GM21619 (cell line): ENCODE measurements at regions not wholly inside any gene's neighbourhood (a gene's known extent, or its start where the extent isn't known, plus 50 kb on each side); places are given as distances from the start of the nearest gene placed in this dataset.

Experiments
- ATAC-seq: cut with Tn5 transposase; IDR thresholded peaks from one replicate; pipeline ENCODE4 v1.9.1; 2021; ENCODE audit not compliant: unreplicated experiment

DNA sequence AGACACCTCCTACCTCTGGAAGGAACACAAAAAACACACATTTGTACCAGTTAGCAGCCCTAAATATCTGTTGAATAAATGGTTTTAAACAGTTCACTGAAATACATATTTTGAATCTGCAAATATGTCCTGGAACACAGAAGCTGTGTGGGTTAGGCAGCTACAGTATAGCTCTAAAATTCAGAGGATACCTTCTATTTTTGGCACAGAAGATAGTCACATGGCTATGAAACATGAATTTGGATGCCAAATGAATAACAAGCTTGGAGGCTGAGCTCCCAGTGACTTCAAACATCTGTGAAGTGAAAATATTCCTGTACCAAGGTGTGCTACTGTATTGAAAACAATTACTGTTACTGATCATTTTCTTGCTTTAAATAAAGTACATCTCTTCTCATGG is 391.5 kb upstream of the ADGRL2 start:
- ATAC-seq, result no peak

DNA sequence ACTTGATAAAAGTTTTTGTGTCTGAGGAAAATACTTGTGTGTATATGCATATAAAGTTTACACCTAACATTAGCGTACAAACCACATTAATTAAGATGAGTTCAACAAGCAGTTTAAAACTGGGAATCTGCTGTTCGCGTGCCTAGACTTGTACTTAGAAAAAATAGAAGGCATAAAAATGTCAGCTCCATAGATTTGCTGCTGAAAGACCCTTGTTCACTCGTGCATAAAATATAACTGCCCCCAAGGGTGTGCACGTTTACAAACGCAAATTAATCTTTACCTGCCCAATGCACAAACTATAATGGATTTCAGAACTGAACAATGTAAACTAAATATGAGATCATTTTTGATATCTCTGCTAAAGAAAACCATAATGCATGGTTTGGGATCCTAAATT is 392.3 kb upstream of the ADGRL2 start:
- no peak for ATAC-seq

DNA sequence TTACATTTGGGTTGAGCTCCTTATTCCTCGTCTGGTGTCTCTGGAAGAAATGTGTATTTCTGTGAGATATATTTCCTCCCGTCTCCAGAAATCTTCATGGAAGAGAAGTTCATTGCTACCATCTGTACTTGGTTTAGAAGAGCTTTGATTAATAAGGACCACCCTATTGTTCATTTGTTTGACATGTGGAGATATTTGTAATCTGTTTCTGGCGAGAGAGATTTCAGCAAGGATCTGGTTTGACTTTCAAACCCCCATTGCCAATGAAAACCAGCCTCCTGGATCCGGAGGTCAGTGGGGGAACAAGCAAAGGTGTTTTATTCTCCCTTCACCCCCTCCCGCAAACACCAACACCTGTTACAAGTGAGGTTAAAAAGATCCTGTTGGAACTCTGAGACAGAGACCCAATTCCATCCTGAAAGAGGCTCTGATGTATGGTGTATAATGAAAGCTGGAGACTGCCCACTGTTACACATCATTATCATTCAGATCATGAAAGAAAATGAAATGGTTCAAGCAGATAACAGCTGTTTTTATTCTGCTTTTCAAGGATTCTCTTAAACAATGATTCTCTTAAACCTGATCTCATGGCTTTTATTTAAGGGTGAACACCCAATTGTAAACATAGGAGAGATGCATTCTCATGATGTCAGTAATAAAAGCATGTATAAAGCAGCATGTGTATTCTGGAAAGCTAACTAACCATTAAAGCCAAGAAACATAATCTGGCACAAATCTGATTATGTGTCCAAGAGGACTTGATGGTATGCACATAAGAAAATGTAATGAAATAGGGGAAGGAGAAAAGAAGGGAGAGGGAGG is 393.5 kb upstream of the ADGRL2 start:
- ATAC-seq, result no peak

DNA sequence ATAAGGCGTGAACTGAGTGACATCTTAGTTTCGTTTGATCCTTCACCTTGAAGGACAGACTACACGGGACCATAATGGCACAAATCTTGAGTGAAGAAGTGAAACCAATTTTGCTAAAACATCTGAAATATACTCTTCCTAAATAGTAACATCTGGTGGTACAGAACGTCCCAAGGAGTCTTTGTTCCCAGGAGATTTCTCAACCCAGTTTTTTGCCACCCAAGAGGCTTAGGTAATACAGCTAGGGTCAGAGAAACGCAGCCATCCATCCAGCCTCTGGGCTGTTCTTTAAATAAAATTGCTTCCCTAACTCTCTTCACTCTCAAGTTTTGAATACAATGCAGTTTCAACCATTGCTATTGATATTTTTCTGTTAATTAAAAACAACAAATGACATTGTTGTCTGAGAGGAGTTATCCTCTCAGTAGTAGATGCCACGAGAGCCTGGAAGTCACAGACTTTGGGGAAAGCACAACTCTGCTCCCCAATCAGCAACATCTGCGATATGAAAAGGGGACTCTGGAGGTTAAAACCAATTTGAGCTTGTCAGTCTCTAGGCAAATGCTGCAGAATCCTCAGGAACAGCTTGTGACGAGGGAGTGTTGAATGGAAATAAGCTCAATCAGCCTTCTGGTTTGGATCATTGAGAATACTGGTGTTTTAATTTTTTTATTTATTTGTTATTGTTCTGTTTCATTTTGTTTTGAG is 394.3 kb upstream of the ADGRL2 start:
- ATAC-seq, result no peak

DNA sequence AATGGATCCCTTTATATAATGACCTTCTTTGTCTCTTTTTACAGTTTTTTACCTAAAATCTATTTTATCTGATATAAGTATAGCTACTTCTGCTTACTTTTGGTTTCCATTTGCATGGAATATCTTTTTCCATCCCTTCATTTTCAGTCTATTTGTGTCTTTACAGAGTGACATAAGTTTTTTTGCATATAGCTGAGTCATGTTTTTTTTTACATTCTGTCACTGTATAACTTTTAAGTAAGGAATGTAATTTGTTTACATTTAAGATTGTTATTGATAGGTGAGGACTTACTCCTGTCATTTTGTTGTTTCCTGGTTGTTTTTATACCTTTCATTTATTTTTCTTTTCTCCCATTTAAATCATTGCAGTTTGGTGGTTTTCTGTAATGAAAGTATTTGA is 402.7 kb upstream of the ADGRL2 start:
- no peak for ATAC-seq

DNA sequence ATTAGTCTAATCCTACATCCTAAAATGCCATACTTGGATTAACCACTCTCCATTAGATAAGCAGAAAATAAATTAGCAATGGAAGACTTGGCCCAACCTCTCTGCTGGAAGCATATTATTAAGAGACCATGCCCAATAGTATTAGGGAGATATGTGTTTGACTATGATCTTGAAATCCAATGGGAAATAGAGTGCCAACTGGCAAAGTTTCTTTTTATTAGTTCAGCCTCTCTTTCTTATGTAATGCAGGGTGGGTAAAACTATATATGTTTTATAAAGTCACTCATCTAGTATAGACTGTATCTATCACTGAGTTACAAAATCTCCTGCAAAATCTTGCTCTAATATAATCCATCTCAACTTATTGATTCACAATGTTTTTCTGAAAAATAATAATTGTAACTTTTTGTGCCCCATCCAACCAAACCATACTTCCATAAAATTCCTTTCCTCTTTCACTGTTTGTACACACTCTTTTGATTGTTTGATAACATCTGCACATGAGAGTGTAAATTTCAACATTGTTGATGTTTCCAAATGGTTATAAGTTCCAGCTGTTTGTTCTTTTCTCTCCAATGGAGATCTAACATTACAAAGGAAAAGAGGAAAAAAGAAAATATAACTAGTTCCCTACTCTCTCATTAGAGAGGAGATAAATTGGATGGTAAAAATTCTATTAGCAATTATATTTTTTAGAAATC is 408.1 kb upstream of the ADGRL2 start:
- no peak for ATAC-seq

DNA sequence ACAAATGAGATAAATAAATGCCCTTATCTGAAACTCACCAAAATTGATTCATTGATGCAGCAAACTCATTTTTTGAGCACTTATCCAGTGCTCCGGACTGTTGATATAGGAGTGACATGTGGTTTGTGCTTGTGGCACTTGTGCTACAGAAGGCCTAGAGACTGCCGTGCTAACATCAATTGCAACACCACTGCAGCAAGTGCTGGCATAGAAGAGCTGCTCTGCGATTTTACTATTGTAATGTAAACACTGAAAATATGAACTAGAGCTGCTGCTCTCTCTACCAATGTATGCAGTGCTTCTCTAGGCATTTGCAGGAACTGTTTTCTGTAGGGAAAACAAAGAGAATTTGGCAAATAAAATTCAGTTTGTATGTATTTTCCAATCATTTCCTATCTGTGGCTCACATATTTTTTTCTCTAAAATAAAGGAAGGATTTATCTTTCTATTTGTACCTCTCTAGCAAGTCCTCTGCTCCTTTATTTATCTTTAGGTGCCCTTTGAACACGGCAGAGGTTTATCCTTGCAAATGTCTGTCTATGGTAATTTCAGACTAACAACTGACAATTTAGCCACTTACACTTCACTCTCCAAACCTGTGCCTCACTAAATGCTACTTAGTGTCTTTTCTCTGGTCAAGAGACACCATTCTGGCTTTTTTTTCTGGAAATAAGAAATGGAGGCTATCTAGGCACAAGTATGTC is 409.5 kb upstream of the ADGRL2 start:
- no peak for ATAC-seq

DNA sequence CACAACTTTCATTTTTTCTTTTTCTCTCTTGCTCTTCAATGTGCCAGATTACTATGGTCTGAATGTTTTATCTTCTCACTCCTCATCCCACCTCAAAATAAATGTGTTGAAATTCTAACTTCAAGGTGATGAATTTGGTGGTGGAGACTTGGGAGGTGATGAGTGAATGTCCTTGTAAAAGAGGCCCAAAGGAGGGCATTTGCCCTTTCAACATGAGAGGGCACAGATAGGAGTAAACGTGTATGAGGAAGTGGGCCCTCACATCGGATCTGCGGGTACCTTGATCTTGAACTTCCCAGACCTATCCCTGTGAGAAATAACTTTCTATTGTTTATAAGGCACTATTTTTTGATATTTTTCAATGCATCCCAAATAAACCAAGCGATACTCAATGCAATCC is 412.3 kb upstream of the ADGRL2 start:
- no peak for ATAC-seq

DNA sequence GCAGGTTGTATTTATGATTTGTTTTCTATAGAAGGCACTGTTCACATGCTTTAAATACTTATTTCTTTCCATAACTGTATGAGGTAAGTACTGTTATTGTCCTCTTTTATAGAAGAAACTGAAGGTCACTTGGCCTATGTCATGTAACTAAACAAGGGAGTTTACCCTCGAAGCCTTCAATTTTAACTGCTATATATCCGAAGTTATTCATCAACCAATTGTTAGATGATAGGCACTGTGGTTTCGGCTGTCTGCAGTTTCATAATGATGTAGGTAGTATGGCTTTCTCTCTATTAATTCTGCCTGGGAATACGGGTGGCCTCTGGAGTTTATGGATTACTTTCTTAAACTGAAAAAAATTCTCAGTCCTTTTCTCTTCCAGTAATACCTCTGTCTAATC is 413.3 kb upstream of the ADGRL2 start:
- no peak for ATAC-seq

DNA sequence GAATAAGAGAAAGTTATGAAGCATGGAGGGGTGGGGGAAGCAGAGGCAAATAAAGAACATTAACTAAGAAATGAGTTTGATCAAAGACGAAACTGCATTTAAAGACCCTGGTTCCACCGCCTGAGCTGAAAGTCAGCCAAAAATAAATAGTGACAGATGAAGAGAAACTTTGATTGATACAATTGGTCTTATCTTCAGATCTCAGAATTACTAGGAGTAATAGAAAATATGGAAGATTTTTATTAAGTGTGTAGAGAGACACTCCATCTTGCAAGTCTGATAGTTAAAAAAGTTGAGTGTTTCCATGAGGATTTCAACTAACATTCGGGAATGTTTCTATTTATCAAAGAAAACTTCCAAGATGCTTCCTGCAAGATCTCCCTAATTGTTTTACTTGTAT is 418.2 kb upstream of the ADGRL2 start:
- no peak for ATAC-seq

DNA sequence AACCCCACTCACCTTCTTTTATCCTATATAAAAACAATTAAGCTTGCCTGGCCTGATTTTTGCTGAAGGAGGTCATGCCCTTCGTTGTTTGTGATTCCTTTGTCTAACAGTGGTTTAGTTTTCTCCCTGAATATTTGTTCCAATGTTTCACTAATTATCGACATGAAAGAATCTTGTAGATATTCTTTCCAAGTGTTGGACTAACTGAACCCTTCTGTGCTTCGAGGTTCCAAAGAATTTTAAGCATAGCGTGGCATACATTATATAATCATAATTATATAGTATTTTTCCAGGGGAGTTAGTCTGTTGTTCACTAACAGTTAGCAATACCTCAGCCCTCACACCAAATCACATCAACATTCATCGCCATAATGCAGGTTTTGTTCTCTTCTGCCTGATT is 418.9 kb upstream of the ADGRL2 start:
- no peak for ATAC-seq

DNA sequence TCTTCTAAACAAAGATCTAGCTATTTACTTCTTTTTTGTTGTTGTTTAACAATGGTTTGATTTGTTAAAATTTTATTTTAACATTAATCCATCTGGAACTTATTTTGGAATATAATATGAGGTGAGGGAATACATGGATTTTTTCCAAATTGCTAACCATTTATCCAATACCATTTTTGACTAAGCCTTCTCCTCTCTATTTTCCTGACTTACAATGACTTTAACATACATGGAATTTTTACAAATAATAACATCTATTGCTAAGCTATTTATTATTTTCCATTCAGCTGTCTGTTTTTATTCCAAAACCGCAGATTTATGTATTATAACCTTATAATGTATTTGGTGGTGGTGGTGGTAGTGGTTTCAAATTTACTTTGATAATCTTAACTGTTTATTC is 420.3 kb upstream of the ADGRL2 start:
- ATAC-seq, result no peak

DNA sequence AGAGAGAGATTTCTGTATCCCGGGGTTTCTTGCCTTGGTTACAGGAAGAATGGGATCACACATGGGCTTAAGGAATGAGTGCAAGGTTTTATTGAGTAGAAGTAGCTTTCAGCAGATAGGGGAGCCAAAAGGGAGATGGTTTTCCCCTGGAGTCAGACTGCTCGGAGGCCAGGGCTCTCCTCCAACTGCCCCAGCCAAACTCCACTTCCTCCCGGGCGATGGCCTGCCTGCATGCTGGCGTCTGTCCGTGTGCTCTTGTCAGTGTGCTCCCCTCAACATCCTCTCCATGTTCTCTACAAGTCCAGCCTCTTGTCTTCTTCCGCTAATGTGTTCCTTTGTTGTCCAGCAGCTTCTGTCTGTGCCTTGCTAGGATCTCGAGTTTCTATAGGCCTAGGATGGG is 421.3 kb upstream of the ADGRL2 start:
- no peak for ATAC-seq

DNA sequence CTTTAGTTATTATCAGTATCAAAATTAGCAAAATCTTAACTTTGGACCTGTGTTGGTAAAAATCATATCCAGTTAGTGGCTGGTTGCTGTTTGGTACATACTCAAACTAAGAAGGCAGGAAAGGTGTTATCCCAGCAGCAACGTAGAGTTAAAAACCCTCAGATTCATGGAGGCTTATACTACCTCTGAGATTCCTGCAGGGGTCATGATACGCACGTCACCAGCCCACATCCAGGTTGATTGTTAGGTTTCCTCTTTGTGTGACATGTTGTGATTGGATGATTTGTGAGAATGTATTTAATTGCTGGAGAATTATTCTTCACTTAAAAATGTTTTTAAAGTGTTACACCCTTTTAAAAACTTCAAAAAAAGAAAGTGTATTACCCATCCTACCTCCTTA is 423.3 kb upstream of the ADGRL2 start:
- no peak for ATAC-seq

DNA sequence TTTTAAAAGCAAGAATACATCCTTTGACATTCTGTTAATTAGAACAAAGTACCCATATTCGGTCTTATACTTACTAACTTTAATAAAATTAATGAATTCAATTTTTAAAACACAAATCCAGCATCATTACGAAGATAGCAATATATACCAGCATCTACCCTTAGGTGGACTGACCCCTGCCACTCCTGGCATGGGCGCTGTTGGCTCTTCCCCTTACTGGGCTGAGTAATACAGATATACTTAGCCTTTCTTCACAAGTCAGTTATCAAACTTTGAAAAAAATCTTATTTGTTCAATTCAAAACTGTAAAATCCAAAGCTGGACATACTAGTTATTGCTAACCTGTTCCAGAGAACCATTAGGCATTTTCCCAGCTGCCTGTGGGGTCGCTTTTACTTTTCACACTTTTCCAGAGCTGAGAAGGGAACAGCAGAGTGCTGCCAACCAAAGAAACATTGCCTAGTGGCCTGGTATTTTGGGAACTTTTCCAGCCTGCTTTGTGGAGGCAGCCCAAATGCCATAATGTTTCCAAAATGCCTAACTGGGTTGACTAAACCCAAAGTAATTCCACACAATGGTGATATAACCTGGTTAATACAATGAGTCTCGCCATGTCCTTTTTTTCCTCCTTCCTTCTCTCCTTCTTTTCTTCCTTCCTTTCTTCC is 424.7 kb upstream of the ADGRL2 start:
- no peak for ATAC-seq

DNA sequence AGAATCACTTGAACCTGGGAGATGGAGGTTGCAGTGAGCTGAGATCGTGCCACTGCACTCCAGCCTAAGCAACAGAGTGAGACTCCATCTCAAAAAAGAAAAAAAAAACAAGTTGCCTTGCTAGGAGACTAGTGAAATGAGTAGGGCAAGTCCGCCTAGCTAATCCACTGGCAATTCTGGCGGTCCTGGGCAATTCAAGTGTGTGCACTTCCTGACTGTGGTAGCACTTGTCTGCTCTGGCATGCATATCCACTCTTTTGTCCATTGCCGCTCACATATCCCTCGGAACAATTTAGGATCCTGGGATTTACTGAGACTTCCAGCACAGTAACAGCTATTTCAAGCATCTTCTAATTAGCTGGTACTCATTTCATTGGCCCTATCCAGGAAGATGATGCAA is 426.3 kb upstream of the ADGRL2 start:
- ATAC-seq, result no peak

DNA sequence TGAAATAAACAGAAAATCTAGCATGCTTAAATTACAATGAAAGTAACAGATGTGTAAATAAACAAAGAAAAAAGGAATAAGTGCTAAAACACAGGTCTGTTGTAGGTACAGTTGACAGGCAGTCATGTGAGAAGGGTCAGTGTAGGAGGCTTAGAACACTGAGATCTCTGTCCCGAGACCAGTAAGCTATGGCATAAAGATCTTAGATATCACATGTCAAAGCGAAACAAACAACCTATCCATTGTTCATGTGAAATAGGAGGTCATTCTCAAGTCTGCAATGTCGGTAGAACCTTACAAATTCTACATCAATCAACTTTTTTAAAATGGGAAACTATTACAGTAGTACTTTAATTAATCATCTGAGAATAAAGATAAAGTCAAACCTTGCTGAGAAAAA is 428.9 kb upstream of the ADGRL2 start:
- no peak for ATAC-seq

DNA sequence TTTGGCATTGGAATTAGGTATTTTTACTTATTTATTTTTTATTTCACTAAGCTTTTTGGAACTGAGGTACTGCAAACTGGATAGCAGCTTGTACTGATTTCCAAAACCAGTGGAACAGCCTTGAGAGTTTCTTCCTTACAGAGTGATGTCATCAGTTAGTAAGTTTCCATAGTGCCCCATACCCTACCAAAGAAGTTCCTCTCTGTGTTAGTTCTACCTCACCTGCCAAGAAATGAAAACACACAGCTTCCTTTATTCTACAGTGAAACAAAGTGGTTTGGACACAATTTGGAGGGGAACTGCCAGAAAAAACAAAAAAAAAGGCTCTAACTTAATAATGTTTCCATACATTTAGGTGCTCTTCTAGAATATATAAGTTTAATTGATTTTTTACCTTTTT is 430.9 kb upstream of the ADGRL2 start:
- no peak for ATAC-seq

DNA sequence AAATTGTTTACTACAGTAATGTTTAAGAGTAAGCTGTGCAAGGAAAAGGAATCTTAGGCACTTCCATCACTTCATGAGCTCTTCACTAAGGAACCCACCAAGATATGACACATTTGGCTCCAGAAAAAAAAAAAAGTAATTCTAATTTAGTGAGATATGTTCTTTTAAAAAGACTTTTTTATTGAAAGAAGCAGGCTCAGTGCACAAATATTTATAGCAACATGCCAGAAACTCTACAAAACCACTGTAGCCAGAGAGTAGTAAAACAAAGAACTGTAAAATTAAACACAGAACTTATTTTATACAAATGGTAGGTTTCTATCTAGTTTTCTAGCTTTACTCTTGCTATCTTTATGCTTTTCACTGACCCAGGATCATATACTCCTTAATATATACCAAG is 434.6 kb upstream of the ADGRL2 start:
- no peak for ATAC-seq

DNA sequence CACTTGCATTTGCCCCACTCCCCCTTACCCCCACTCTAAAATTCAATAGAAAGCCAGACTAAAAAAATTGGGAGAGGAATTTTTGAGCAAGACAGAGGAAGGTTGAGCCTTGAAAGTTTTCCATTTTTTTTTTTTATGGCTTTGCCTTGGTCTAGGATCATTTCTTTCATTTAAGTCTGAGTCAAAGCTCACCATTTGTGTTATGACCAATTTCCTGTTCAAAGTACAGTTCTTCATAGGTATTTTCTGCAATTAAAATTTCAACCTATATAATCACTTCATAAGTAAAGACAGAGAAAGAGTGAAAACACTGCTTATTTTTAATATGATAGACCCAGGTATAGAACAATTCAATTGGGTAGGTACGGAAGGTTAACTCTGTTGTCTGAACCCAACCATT is 436.6 kb upstream of the ADGRL2 start:
- ATAC-seq, result no peak

DNA sequence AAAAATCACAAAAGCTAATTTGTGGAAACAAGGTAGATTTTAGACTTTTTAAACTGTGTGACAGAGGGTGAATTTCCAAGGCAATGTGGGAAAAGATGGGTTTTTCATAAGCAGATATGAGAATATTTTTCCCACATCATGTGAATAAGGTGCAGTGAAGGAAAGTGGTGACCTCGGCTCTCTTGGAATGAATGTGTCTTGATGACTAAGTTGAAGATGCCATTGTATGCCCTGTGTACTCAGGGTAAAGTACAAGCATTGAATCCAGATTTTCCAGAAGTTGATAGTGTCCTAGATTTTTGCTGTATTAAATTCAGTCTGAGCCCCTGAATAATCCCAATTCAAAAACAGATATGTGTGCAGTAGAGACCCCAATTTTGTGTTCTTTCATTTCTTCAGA is 442.6 kb upstream of the ADGRL2 start:
- ATAC-seq, result no peak
